Calu3 (cell line): ENCODE measurements at regions not wholly inside any gene's neighbourhood (a gene's known extent, or its start where the extent isn't known, plus 50 kb on each side); places are given as distances from the start of the nearest gene placed in this dataset.

Experiments used
- BruUV-seq: library from RNA; stranded (reverse); fragments of 400-500 nt; replicated peaks from 2 replicates; lab custom pipeline; 2021; lab: Mats Ljungman, UMichigan
- CTCF ChIA-PET: fragments of 300-600 bp; sonication (Branson Sonifier 250); formaldehyde crosslinking; loops from one replicate; lab custom pipeline; 2022; ENCODE audit warnings: antibody characterized with exemption; lab: Charles Lee
- DNase-seq: peaks from one replicate; pipeline ENCODE4 v3.0.0; 2022
- H3K27ac Mint-ChIP-seq: one replicate; pipeline ENCODE4 v1.8.0; 2022; ENCODE audit warnings: mixed read lengths; ENCODE audit not compliant: unreplicated experiment
- H3K27me3 Mint-ChIP-seq: one replicate; pipeline ENCODE4 v1.8.0; 2022; ENCODE audit warnings: mixed read lengths; ENCODE audit not compliant: unreplicated experiment
- H3K36me3 Mint-ChIP-seq: one replicate; pipeline ENCODE4 v1.8.0; 2022; ENCODE audit warnings: mild to moderate bottlenecking, moderate library complexity, mixed read lengths; ENCODE audit not compliant: insufficient read depth, unreplicated experiment
- H3K4me1 Mint-ChIP-seq: one replicate; pipeline ENCODE4 v1.8.0; 2022; ENCODE audit warnings: mild to moderate bottlenecking, low read depth, mixed read lengths; ENCODE audit not compliant: unreplicated experiment
- H3K4me3 Mint-ChIP-seq: one replicate; pipeline ENCODE4 v1.8.0; 2022; ENCODE audit warnings: mild to moderate bottlenecking, low read depth, moderate library complexity, mixed read lengths; ENCODE audit not compliant: unreplicated experiment
- H3K9me3 Mint-ChIP-seq: one replicate; pipeline ENCODE4 v1.8.0; 2022; ENCODE audit warnings: low read depth, mixed read lengths; ENCODE audit not compliant: unreplicated experiment
- CTCF ChIP-seq: fragments of 200-600 bp; IDR thresholded peaks from one replicate; pipeline ENCODE4 v1.8.0; 2022; ENCODE audit warnings: antibody characterized with exemption; ENCODE audit not compliant: unreplicated experiment
- intact Hi-C: fragments of 100-400 bp; cut with micrococcal nuclease; formaldehyde crosslinking; loops from one replicate; pipeline ENCODE4 v1.10.0; 2022; ENCODE audit not compliant: unreplicated experiment

- intact Hi-C loops, result no loop called here
- no TSS peak for BruUV-seq
- H3K36me3 Mint-ChIP-seq, result no peaks in the 10 kb centered on the region
- DNase-seq, result no peak
- H3K4me3 Mint-ChIP-seq, result no peak overlapping the region
- no peak for TF ChIP-seq CTCF
- no peaks in the 10 kb centered on the region for H3K9me3 Mint-ChIP-seq
- no peak overlapping the region for H3K27ac Mint-ChIP-seq
- no peaks in the 10 kb centered on the region for H3K27me3 Mint-ChIP-seq
- no peaks in the 10 kb centered on the region for H3K4me1 Mint-ChIP-seq
- CTCF ChIA-PET, result no interaction called here
Measured at GRCh38 chr9:111276431-111277128, 53.4 kb downstream of the OR2K2 start.

GRCh38 chr9:111274737-111275136 lies 55.3 kb downstream of the OR2K2 start:
- H3K4me1 Mint-ChIP-seq, result no peaks in the 10 kb centered on the region
- CTCF ChIA-PET, result no interaction called here

DNA sequence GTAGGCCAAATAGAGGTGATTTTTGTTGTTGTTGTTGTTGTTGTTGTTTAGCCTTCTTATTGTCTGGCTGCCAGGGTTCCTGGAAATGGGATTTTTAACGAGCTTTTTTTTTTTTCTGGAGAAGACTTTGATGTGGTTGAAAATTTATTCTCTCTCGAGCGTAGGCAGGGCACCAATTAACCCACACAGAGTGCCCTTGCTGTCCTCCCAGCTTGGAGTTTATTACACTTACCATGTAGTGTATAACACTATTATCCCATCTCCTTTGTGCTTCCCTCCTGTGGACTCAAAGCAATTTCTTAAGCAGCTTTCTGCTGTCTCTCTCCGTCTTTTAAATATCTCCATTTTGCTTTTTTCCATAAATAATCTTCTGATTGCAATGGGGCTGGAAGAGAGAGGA lies 57.4 kb downstream of the OR2K2 start:
- no TSS peak for BruUV-seq
- no peaks in the 10 kb centered on the region for H3K4me1 Mint-ChIP-seq
- H3K9me3 Mint-ChIP-seq, result no peaks in the 10 kb centered on the region
- TF ChIP-seq CTCF, result no peak
- H3K36me3 Mint-ChIP-seq, result no peaks in the 10 kb centered on the region
- H3K27me3 Mint-ChIP-seq, result no peaks in the 10 kb centered on the region
- no peak overlapping the region for H3K27ac Mint-ChIP-seq
- no peak overlapping the region for H3K4me3 Mint-ChIP-seq
- CTCF ChIA-PET, result interaction anchor here (0.6 to 1.0 kb wide), 2 partner anchors 8 to 139 kb away, joined by 3 read pairs; no protein-coding TSS in a partner anchor
- intact Hi-C loops, result no loop called here
- no peak for DNase-seq

More at GRCh38 chr9:111274737-111275136, 55.3 kb downstream of the OR2K2 start:
- BruUV-seq, result no TSS peak
- TF ChIP-seq CTCF, result no peak
- DNase-seq, result no peak
- Mint-ChIP-seq H3K27me3 (no peaks in the 10 kb centered on the region), H3K4me3 (no peak overlapping the region), H3K27ac (no peak overlapping the region), H3K9me3 (no peaks in the 10 kb centered on the region), H3K36me3 (no peaks in the 10 kb centered on the region)
- intact Hi-C loops, result no loop called here

- Mint-ChIP-seq H3K36me3 (no peaks in the 10 kb centered on the region), H3K9me3 (no peaks in the 10 kb centered on the region), H3K4me3 (no peak overlapping the region), H3K4me1 (no peaks in the 10 kb centered on the region), H3K27ac (no peak overlapping the region), H3K27me3 (no peaks in the 10 kb centered on the region)
- no peak for TF ChIP-seq CTCF
- intact Hi-C loops, result no loop called here
- CTCF ChIA-PET, result no interaction called here
- BruUV-seq, result no TSS peak
- DNase-seq, result no peak
Measured at GRCh38 chr9:111271481-111272080, 58.4 kb downstream of the OR2K2 start.
